ENCODE measurements at regions not wholly inside any gene's neighbourhood (a gene's known extent, or its start where the extent isn't known, plus 50 kb on each side); places are given as distances from the start of the nearest gene placed in this dataset.

GRCh38 chr9:26612211-26612610 lies 280.4 kb downstream of the CAAP1 start:
- DNase-seq (ENCODE audit: low spot score), result no peak
- TF ChIP-seq CTCF (conservative IDR thresholded peaks at IDR 0.05; ENCODE audit: low read depth, low read length) (no peak), EZH2 (IDR thresholded peaks at IDR 0.05; ENCODE audit: borderline replicate concordance, low read depth, low read length, poor library complexity, severe bottlenecking) (no peak)
- no peaks in the 10 kb centered on the region for H3K27me3 ChIP-seq (replicated peaks; ENCODE audit: insufficient read depth, low read depth, low read length, poor library complexity)
- BruUV-seq (replicated peaks), result no TSS peak
- H3K9me3 ChIP-seq (ENCODE audit: low read depth, low read length, poor library complexity, severe bottlenecking), result no peaks in the 10 kb centered on the region
- H3K27ac ChIP-seq (ENCODE audit: low read depth, low read length, poor library complexity, severe bottlenecking), result no peak overlapping the region
- H3K36me3 ChIP-seq (ENCODE audit: insufficient read depth, low read length, poor library complexity, severe bottlenecking), result no peaks in the 10 kb centered on the region
- POLR2A ChIA-PET (ENCODE audit: low non-redundant PET), result no interaction called here
- H3K4me1 ChIP-seq (ENCODE audit: insufficient read depth, low read length, poor library complexity, severe bottlenecking), result no peaks in the 10 kb centered on the region
- intact Hi-C loops (cut with micrococcal nuclease; ENCODE audit: unreplicated experiment), result loop anchor here (5.0 kb wide), 1 partner anchor 650 kb away; no protein-coding TSS in a partner anchor
- H3K4me3 ChIP-seq (ENCODE audit: low read depth, low read length, poor library complexity, severe bottlenecking), result no peak overlapping the region
- CTCF ChIA-PET, result no interaction called here

- BruUV-seq (replicated peaks), result no TSS peak
- H3K36me3 ChIP-seq (ENCODE audit: insufficient read depth, low read length, poor library complexity, severe bottlenecking), result no peaks in the 10 kb centered on the region
- no peaks in the 10 kb centered on the region for H3K9me3 ChIP-seq (ENCODE audit: low read depth, low read length, poor library complexity, severe bottlenecking)
- TF ChIP-seq CTCF (conservative IDR thresholded peaks at IDR 0.05; ENCODE audit: low read depth, low read length), result no peak
- TF ChIP-seq EZH2 (IDR thresholded peaks at IDR 0.05; ENCODE audit: borderline replicate concordance, low read depth, low read length, poor library complexity, severe bottlenecking), result no peak
- no peak overlapping the region for H3K4me3 ChIP-seq (ENCODE audit: low read depth, low read length, poor library complexity, severe bottlenecking)
- POLR2A ChIA-PET (ENCODE audit: low non-redundant PET), result no interaction called here
- no peaks in the 10 kb centered on the region for H3K4me1 ChIP-seq (ENCODE audit: insufficient read depth, low read length, poor library complexity, severe bottlenecking)
- CTCF ChIA-PET, result no interaction called here
- intact Hi-C loops (cut with micrococcal nuclease; ENCODE audit: unreplicated experiment), result no loop called here
- DNase-seq (ENCODE audit: low spot score), result no peak
- no peaks in the 10 kb centered on the region for H3K27me3 ChIP-seq (replicated peaks; ENCODE audit: insufficient read depth, low read depth, low read length, poor library complexity)
- H3K27ac ChIP-seq (ENCODE audit: low read depth, low read length, poor library complexity, severe bottlenecking), result no peak overlapping the region
Observed at GRCh38 chr9:26606756-26607155, 285.8 kb downstream of the CAAP1 start.

- ChIA-PET POLR2A (ENCODE audit: low non-redundant PET) (no interaction called here), CTCF (no interaction called here)
- Histone ChIP-seq H3K27ac (ENCODE audit: low read depth, low read length, poor library complexity, severe bottlenecking) (no peak overlapping the region), H3K27me3 (replicated peaks; ENCODE audit: insufficient read depth, low read depth, low read length, poor library complexity) (no peaks in the 10 kb centered on the region), H3K4me1 (ENCODE audit: insufficient read depth, low read length, poor library complexity, severe bottlenecking) (no peaks in the 10 kb centered on the region), H3K36me3 (ENCODE audit: insufficient read depth, low read length, poor library complexity, severe bottlenecking) (no peaks in the 10 kb centered on the region), H3K4me3 (ENCODE audit: low read depth, low read length, poor library complexity, severe bottlenecking) (no peak overlapping the region), H3K9me3 (ENCODE audit: low read depth, low read length, poor library complexity, severe bottlenecking) (no peaks in the 10 kb centered on the region)
- intact Hi-C loops (cut with micrococcal nuclease; ENCODE audit: unreplicated experiment), result no loop called here
- no peak for TF ChIP-seq EZH2 (IDR thresholded peaks at IDR 0.05; ENCODE audit: borderline replicate concordance, low read depth, low read length, poor library complexity, severe bottlenecking)
- no peak for TF ChIP-seq CTCF (conservative IDR thresholded peaks at IDR 0.05; ENCODE audit: low read depth, low read length)
- no TSS peak for BruUV-seq (replicated peaks)
- DNase-seq (ENCODE audit: low spot score), result no peak
Observed at GRCh38 chr9:26605367-26605766, 287.2 kb downstream of the CAAP1 start.

All from A673 (cell line).